Activated CD8-positive, alpha-beta memory T cell treated with anti-CD3 and anti-CD28 coated beads for 36 hours (primary cell): ENCODE measurements at regions not wholly inside any gene's neighbourhood (a gene's known extent, or its start where the extent isn't known, plus 50 kb on each side); places are given as distances from the start of the nearest gene placed in this dataset.

ENCODE experiments used
- CTCF ChIA-PET: fragments of 350-600 bp; sonication (Branson Sonifier 250); formaldehyde crosslinking; loops from one replicate; lab custom pipeline; 2021; ENCODE audit warnings: antibody characterized with exemption; lab: Charles Lee
- POLR2A ChIA-PET: fragments of 350-600 bp; sonication (Branson Sonifier 250); formaldehyde crosslinking; loops from one replicate; lab custom pipeline; 2021; ENCODE audit warnings: antibody characterized with exemption; lab: Charles Lee

GRCh38 chr12:132427174-132427768 lies 62.7 kb upstream of the FBRSL1 start:
- POLR2A ChIA-PET, result no interaction called here

GRCh38 chr12:132426349-132427173 lies 63.4 kb upstream of the FBRSL1 start:
- ChIA-PET CTCF (no interaction called here), POLR2A (no interaction called here)

More at GRCh38 chr12:132427174-132427768, 62.7 kb upstream of the FBRSL1 start:
- CTCF ChIA-PET, result interaction anchor here (0.8 kb wide), 1 partner anchor 134 kb away, joined by 6 read pairs; no protein-coding TSS in a partner anchor

- POLR2A ChIA-PET, result interaction anchor here (0.6 kb wide), 1 partner anchor 208 kb away, joined by 3 read pairs; no protein-coding TSS in a partner anchor
- CTCF ChIA-PET, result no interaction called here
Measured at GRCh38 chr12:132424811-132425210, 65.1 kb upstream of the FBRSL1 start.

- CTCF ChIA-PET, result no interaction called here
- POLR2A ChIA-PET, result interaction anchor here (0.6 kb wide), 1 partner anchor 209 kb away, joined by 3 read pairs; no protein-coding TSS in a partner anchor
Measured at GRCh38 chr12:132423820-132424645, 65.9 kb upstream of the FBRSL1 start.

GRCh38 chr12:132423251-132423819 lies 66.6 kb upstream of the FBRSL1 start:
- ChIA-PET POLR2A (no interaction called here), CTCF (no interaction called here)

- CTCF ChIA-PET, result no interaction called here
Measured at GRCh38 chr12:132422381-132423043, 67.4 kb upstream of the FBRSL1 start.

GRCh38 chr12:132422040-132422380 lies 67.9 kb upstream of the FBRSL1 start:
- POLR2A ChIA-PET, result no interaction called here
- CTCF ChIA-PET, result no interaction called here

More at GRCh38 chr12:132422381-132423043, 67.4 kb upstream of the FBRSL1 start:
- POLR2A ChIA-PET, result no interaction called here

GRCh38 chr12:132419631-132420246 lies 70.2 kb upstream of the FBRSL1 start:
- ChIA-PET CTCF (interaction anchor here (0.9 to 1.3 kb wide), 4 partner anchors 59 to 195 kb away, joined by 3 to 4 read pairs (median 4); no protein-coding TSS in a partner anchor), POLR2A (interaction anchor here (0.6 kb wide), 1 partner anchor 266 kb away, joined by 5 read pairs; no protein-coding TSS in a partner anchor)

- POLR2A ChIA-PET, result interaction anchor here (0.6 kb wide), 1 partner anchor 23 kb away, joined by 6 read pairs; no protein-coding TSS in a partner anchor
- CTCF ChIA-PET, result interaction anchor here (1.1 kb wide), 1 partner anchor 143 kb away, joined by 4 read pairs; no protein-coding TSS in a partner anchor
Measured at GRCh38 chr12:132418393-132418925, 71.5 kb upstream of the FBRSL1 start.

- ChIA-PET POLR2A (no interaction called here), CTCF (no interaction called here)
Measured at GRCh38 chr12:132417741-132418140, 72.2 kb upstream of the FBRSL1 start.

GRCh38 chr12:132416827-132417226 lies 73.1 kb upstream of the FBRSL1 start:
- ChIA-PET CTCF (interaction anchor here (0.8 to 1.0 kb wide), 2 partner anchors 142 to 198 kb away, joined by 3 read pairs; no protein-coding TSS in a partner anchor), POLR2A (no interaction called here)

GRCh38 chr12:132416121-132416673 lies 73.8 kb upstream of the FBRSL1 start:
- CTCF ChIA-PET, result interaction anchor here (0.6 to 3.5 kb wide), 6 partner anchors 60 to 263 kb away, joined by 3 to 48 read pairs (median 4); partner anchors contain the start of gene LRCOL1
- POLR2A ChIA-PET, result no interaction called here

- POLR2A ChIA-PET, result no interaction called here
- CTCF ChIA-PET, result interaction anchor here (0.6 to 3.5 kb wide), 25 partner anchors 10 to 262 kb away, joined by 3 to 48 read pairs (median 4); partner anchors contain the start of genes LRCOL1 and P2RX2
Measured at GRCh38 chr12:132415327-132416120, 74.4 kb upstream of the FBRSL1 start.

- POLR2A ChIA-PET, result no interaction called here
- CTCF ChIA-PET, result interaction anchor here (0.7 to 3.5 kb wide), 22 partner anchors 10 to 261 kb away, joined by 3 to 48 read pairs (median 4); partner anchors contain the start of genes LRCOL1 and P2RX2
Measured at GRCh38 chr12:132414634-132415326, 75.2 kb upstream of the FBRSL1 start.

- POLR2A ChIA-PET, result interaction anchor here (0.6 kb wide), 1 partner anchor 242 kb away, joined by 3 read pairs; no protein-coding TSS in a partner anchor
- CTCF ChIA-PET, result interaction anchor here (0.7 to 3.5 kb wide), 17 partner anchors 9 to 266 kb away, joined by 3 to 48 read pairs (median 5); no protein-coding TSS in a partner anchor
Measured at GRCh38 chr12:132413931-132414588, 75.9 kb upstream of the FBRSL1 start.
